B cell (primary cell): ENCODE measurements at regions not wholly inside any gene's neighbourhood (a gene's known extent, or its start where the extent isn't known, plus 50 kb on each side); places are given as distances from the start of the nearest gene placed in this dataset.

Source experiments
- ATAC-seq: fragments of 200-7000 bp; cut with Tn5 transposase; one replicate; pipeline ENCODE4 v1.10.0; 2021; ENCODE audit warnings: low read depth, mild to moderate bottlenecking, moderate number of reproducible peaks, moderate library complexity
- CTCF ChIA-PET: fragments of 350-600 bp; sonication (Branson Sonifier 250); formaldehyde crosslinking; loops from one replicate; lab custom pipeline; 2021; ENCODE audit warnings: antibody characterized with exemption, inconsistent platforms; lab: Charles Lee
- POLR2A ChIA-PET: fragments of 350-600 bp; sonication (Branson Sonifier 250); formaldehyde crosslinking; loops from one replicate; lab custom pipeline; 2021; ENCODE audit warnings: antibody characterized with exemption; lab: Charles Lee
- DNase-seq: peaks from one replicate; pipeline ENCODE4 v3.0.0; 2013
- H2AFZ ChIP-seq: 2 replicates; pipeline ENCODE4 v1.6.1; 2012; ENCODE audit warnings: mild to moderate bottlenecking, low read depth, low read length; ENCODE audit not compliant: insufficient read depth, poor library complexity, severe bottlenecking
- H3K27ac ChIP-seq, 2 donors: 1 replicate in 1 of 2; 2 replicates in 1 of 2; pipeline ENCODE4 v1.5.1; 2012 to 2013; ENCODE audit warnings: low read length in 2 of 2, mild to moderate bottlenecking in 2 of 2, moderate library complexity in 1 of 2
- H3K27me3 ChIP-seq, 4 experiments: fragments of 200-600 bp in 1 of 4; sonication (generic) in 1 of 4; replicated peaks in 1 of 4; 1 replicate in 2 of 4; 2 replicates in 2 of 4; pipeline versions ENCODE4 v1.6.1 to v1.7.0; 2013 to 2016; ENCODE audit warnings: low read length in 3 of 4, mild to moderate bottlenecking in 2 of 4, mixed read lengths in 1 of 4, moderate library complexity in 1 of 4; ENCODE audit not compliant: insufficient read depth in 4 of 4, control insufficient read depth in 3 of 4; ENCODE audit errors: control extremely low read depth in 1 of 4
- H3K36me3 ChIP-seq, 2 experiments: replicated peaks in 1 of 2; 1 replicate in 1 of 2; 2 replicates in 1 of 2; pipeline versions ENCODE4 v1.6.1 to v1.7.1; 2013; ENCODE audit warnings: low read length in 1 of 2; ENCODE audit not compliant: insufficient read depth in 2 of 2, control insufficient read depth in 1 of 2; ENCODE audit errors: control extremely low read depth in 1 of 2, extremely low read depth in 1 of 2
- H3K4me1 ChIP-seq, 2 donors: fragments of 200-600 bp in 1 of 2; sonication (generic) in 1 of 2; 1 replicate in 1 of 2; 2 replicates in 1 of 2; pipeline versions ENCODE4 v1.5.1 to v1.6.1; 2013 to 2017; ENCODE audit warnings: low read length in 2 of 2; ENCODE audit not compliant: control insufficient read depth in 2 of 2, insufficient read depth in 2 of 2
- H3K4me2 ChIP-seq: replicated peaks from 2 replicates; pipeline ENCODE3; 2012; ENCODE audit warnings: mild to moderate bottlenecking, low read depth, low read length; ENCODE audit not compliant: poor library complexity, severe bottlenecking
- H3K4me3 ChIP-seq, 5 experiments: fragments of 200-600 bp in 1 of 5; sonication (generic) in 1 of 5; 1 replicate in 3 of 5; 2 replicates in 2 of 5; pipeline versions ENCODE4 v1.5.1 to v1.7.0; 2011 to 2016; ENCODE audit warnings: low read length in 4 of 5, mild to moderate bottlenecking in 4 of 5, low read depth in 2 of 5, control low read depth in 1 of 5, moderate library complexity in 1 of 5; ENCODE audit not compliant: insufficient read depth in 1 of 5; ENCODE audit errors: control extremely low read depth in 1 of 5, extremely low read depth in 1 of 5
- H3K79me2 ChIP-seq: fragments of 200-600 bp; sonication (generic); one replicate; pipeline ENCODE4 v1.6.0; 2016; ENCODE audit warnings: low read length; ENCODE audit not compliant: control insufficient read depth, insufficient read depth
- H3K9ac ChIP-seq: fragments of 200-600 bp; sonication (generic); 2 replicates; pipeline ENCODE4 v1.6.1; 2017; ENCODE audit warnings: mild to moderate bottlenecking, low read length, moderate library complexity
- H3K9me3 ChIP-seq, 3 donors: one replicate each; pipeline versions ENCODE4 v1.6.1 to v1.7.1; 2013; ENCODE audit warnings: low read length in 2 of 3; ENCODE audit not compliant: control insufficient read depth in 2 of 3, insufficient read depth in 1 of 3; ENCODE audit errors: control extremely low read depth in 1 of 3
- H4K20me1 ChIP-seq: 2 replicates; pipeline ENCODE4 v1.6.0; 2012; ENCODE audit warnings: mild to moderate bottlenecking, low read length; ENCODE audit not compliant: insufficient read depth, control insufficient read depth, poor library complexity, severe bottlenecking
- H3K27ac Mint-ChIP-seq: one replicate; pipeline ENCODE4 v1.8.0; 2021; ENCODE audit warnings: mixed read lengths
- H3K27me3 Mint-ChIP-seq: one replicate; pipeline ENCODE4 v1.8.0; 2021; ENCODE audit warnings: mixed read lengths
- H3K4me1 Mint-ChIP-seq: one replicate; pipeline ENCODE4 v1.8.0; 2021; ENCODE audit warnings: mixed read lengths
- H3K4me3 Mint-ChIP-seq: one replicate; pipeline ENCODE4 v1.8.0; 2021; ENCODE audit warnings: mixed read lengths
- H3K9me3 Mint-ChIP-seq: one replicate; pipeline ENCODE4 v1.8.0; 2022; ENCODE audit warnings: mixed read lengths; ENCODE audit not compliant: insufficient read depth
- EZH2 ChIP-seq: IDR thresholded peaks from 2 replicates; pipeline ENCODE4 v1.6.1; 2012; ENCODE audit warnings: borderline replicate concordance, low read depth, mild to moderate bottlenecking, moderate library complexity, low read length; ENCODE audit not compliant: insufficient read depth, poor library complexity, severe bottlenecking
- WGBS: methylation state at CpG from one replicate; pipeline ENCODE4 v1.1.5; 2013; ENCODE audit warnings: missing lambda C conversion rate; ENCODE audit not compliant: insufficient coverage; 5-methylcytosine and 5-hydroxymethylcytosine counted together
- intact Hi-C: fragments of 100-400 bp; cut with micrococcal nuclease; formaldehyde crosslinking; loops from one replicate; pipeline ENCODE4 v1.10.0; 2022
- TF ChIP-seq, protein P1 (sequence below): fragments of 200-600 bp; IDR thresholded peaks from one replicate; pipeline ENCODE4 v1.8.0; 2022; ENCODE audit warnings: antibody characterized with exemption, mild to moderate bottlenecking

DNA sequence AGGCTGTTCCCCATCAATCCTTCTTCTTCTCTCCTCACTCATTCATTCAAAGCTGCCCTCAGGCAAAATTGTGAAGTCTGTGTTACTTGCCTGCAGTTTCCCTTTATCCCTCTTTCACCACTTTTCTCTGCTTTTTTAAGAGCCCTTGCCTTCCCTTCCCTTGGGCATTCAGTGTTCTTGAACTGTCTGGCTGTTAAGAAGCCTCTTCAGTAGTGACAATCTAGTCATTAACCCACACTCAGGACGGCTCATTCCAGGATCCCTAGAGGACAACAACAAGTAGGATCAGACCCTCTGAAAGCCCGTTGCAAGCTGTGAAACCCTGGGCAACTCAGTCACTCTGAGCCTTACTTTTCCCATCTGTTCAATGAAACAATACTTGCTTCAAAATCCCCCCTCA lies 615.7 kb downstream of the EPHA4 start:
- H3K36me3 ChIP-seq = no peaks in the 10 kb centered on the region
- H2AFZ ChIP-seq = no peak overlapping the region
- H3K4me2 ChIP-seq = no peak overlapping the region
- H3K9ac ChIP-seq = no peak overlapping the region
- Mint-ChIP-seq H3K4me3 (no peak overlapping the region), H3K27ac (no peak overlapping the region), H3K27me3 (peaks cover 11% of the 10 kb centered on the region), H3K9me3 (peaks cover 3% of the 10 kb centered on the region), H3K4me1 (no peaks in the 10 kb centered on the region)
- ATAC-seq = no peak
- H3K4me3 ChIP-seq = no peak overlapping the region
- TF ChIP-seq EZH2 = no peak
- TF ChIP-seq, protein P1, sequence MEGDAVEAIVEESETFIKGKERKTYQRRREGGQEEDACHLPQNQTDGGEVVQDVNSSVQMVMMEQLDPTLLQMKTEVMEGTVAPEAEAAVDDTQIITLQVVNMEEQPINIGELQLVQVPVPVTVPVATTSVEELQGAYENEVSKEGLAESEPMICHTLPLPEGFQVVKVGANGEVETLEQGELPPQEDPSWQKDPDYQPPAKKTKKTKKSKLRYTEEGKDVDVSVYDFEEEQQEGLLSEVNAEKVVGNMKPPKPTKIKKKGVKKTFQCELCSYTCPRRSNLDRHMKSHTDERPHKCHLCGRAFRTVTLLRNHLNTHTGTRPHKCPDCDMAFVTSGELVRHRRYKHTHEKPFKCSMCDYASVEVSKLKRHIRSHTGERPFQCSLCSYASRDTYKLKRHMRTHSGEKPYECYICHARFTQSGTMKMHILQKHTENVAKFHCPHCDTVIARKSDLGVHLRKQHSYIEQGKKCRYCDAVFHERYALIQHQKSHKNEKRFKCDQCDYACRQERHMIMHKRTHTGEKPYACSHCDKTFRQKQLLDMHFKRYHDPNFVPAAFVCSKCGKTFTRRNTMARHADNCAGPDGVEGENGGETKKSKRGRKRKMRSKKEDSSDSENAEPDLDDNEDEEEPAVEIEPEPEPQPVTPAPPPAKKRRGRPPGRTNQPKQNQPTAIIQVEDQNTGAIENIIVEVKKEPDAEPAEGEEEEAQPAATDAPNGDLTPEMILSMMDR = no peak
- DNase-seq = no peak
- H3K4me1 ChIP-seq = no peaks in the 10 kb centered on the region
- ChIA-PET CTCF (no interaction called here), POLR2A (interaction anchor here (0.7 kb wide), 1 partner anchor 10 kb away, joined by 3 read pairs; no protein-coding TSS in a partner anchor)
- intact Hi-C loops = no loop called here
- H3K9me3 ChIP-seq = no peaks in the 10 kb centered on the region
- H3K27ac ChIP-seq = no peak overlapping the region
- no peaks in the 10 kb centered on the region for H3K79me2 ChIP-seq
- WGBS = 73% methylated on average over 2 of the region's 2 CpGs
- H4K20me1 ChIP-seq = no peaks in the 10 kb centered on the region
- no peaks in the 10 kb centered on the region for H3K27me3 ChIP-seq

DNA sequence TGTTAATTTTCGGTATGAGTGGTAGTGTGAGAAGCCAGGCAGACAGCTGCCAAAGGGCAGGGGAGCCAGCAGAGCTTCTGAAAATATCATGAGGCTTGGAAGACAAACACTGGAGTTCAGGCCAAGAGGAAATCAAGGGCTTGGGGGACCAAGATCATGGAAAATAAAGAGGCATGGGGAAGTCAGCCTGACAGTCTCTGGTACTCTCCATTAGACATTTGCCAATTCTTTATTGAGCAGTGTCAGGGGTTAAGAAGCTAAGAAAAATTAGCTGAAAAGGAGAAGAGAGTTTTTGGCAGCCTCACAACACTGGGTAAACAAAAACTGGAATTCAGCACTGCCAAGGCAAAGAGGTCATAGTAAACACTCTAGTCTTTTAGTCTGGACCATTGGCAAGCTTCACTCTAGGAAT lies 612.7 kb downstream of the EPHA4 start:
- no CpG with 5 or more reads among the region's 1 CpG for WGBS
- Histone ChIP-seq H2AFZ (no peak overlapping the region), H4K20me1 (no peaks in the 10 kb centered on the region), H3K9ac (no peak overlapping the region), H3K27me3 (no peaks in the 10 kb centered on the region), H3K4me3 (no peak overlapping the region), H3K79me2 (no peaks in the 10 kb centered on the region), H3K4me2 (no peak overlapping the region), H3K27ac (no peak overlapping the region), H3K4me1 (no peaks in the 10 kb centered on the region), H3K9me3 (no peaks in the 10 kb centered on the region), H3K36me3 (no peaks in the 10 kb centered on the region)
- ChIA-PET POLR2A (no interaction called here), CTCF (no interaction called here)
- Mint-ChIP-seq H3K4me1 (no peaks in the 10 kb centered on the region), H3K4me3 (no peak overlapping the region), H3K27me3 (peaks cover 11% of the 10 kb centered on the region), H3K9me3 (no peaks in the 10 kb centered on the region), H3K27ac (no peak overlapping the region)
- ATAC-seq (no peak), DNase-seq (no peak)
- intact Hi-C loops = no loop called here
- TF ChIP-seq, protein P1 = no peak
- no peak for TF ChIP-seq EZH2
